ENCODE measurements at regions not wholly inside any gene's neighbourhood (a gene's known extent, or its start where the extent isn't known, plus 50 kb on each side); places are given as distances from the start of the nearest gene placed in this dataset.

GRCh38 chr6:97841763-97842162 is 558.7 kb upstream of the MMS22L start:
- Mint-ChIP-seq H3K27ac (no peak overlapping the region), H3K27me3 (no peaks in the 10 kb centered on the region), H3K4me1 (no peaks in the 10 kb centered on the region), H3K9me3 (ENCODE audit: low read depth) (peaks cover 2% of the 10 kb centered on the region), H3K36me3 (ENCODE audit: low read depth) (no peaks in the 10 kb centered on the region), H3K4me3 (no peak overlapping the region)
- intact Hi-C loops (cut with DNase I, micrococcal nuclease) = no loop called here
- DNase-seq (no peak), ATAC-seq (no peak)
- CTCF ChIA-PET = no interaction called here
- POLR2A ChIA-PET = no interaction called here

- no peak overlapping the region for H3K4me3 Mint-ChIP-seq
- intact Hi-C loops (cut with DNase I, micrococcal nuclease) = no loop called here
- H3K27me3 Mint-ChIP-seq = no peaks in the 10 kb centered on the region
- no peak overlapping the region for H3K27ac Mint-ChIP-seq
- no peaks in the 10 kb centered on the region for H3K4me1 Mint-ChIP-seq
- peaks cover 2% of the 10 kb centered on the region for H3K9me3 Mint-ChIP-seq (ENCODE audit: low read depth)
- no peak for DNase-seq
- POLR2A ChIA-PET = no interaction called here
- ATAC-seq = no peak
- CTCF ChIA-PET = no interaction called here
- H3K36me3 Mint-ChIP-seq (ENCODE audit: low read depth) = no peaks in the 10 kb centered on the region
These were observed 559.5 kb upstream of the MMS22L start for GRCh38 chr6:97842521-97842920.

- Mint-ChIP-seq H3K9me3 (ENCODE audit: low read depth) (no peaks in the 10 kb centered on the region), H3K27me3 (no peaks in the 10 kb centered on the region), H3K27ac (no peak overlapping the region), H3K4me1 (no peaks in the 10 kb centered on the region), H3K36me3 (ENCODE audit: low read depth) (no peaks in the 10 kb centered on the region), H3K4me3 (no peak overlapping the region)
- ATAC-seq = no peak
- intact Hi-C loops (cut with DNase I, micrococcal nuclease) = no loop called here
- no peak for DNase-seq
- ChIA-PET POLR2A (no interaction called here), CTCF (no interaction called here)
These were observed 566.4 kb upstream of the MMS22L start for GRCh38 chr6:97849390-97849789.

- Mint-ChIP-seq H3K27ac (no peak overlapping the region), H3K36me3 (ENCODE audit: low read depth) (no peaks in the 10 kb centered on the region), H3K4me1 (no peaks in the 10 kb centered on the region), H3K4me3 (no peak overlapping the region), H3K27me3 (no peaks in the 10 kb centered on the region), H3K9me3 (ENCODE audit: low read depth) (no peaks in the 10 kb centered on the region)
- intact Hi-C loops (cut with DNase I, micrococcal nuclease) = no loop called here
- CTCF ChIA-PET = no interaction called here
- ATAC-seq (no peak), DNase-seq (no peak)
- POLR2A ChIA-PET = no interaction called here
These were observed 567.6 kb upstream of the MMS22L start for GRCh38 chr6:97850458-97851212.

GRCh38 chr6:97863697-97864096 is 580.7 kb upstream of the MMS22L start:
- H3K36me3 Mint-ChIP-seq (ENCODE audit: low read depth) = no peaks in the 10 kb centered on the region
- CTCF ChIA-PET = no interaction called here
- H3K27me3 Mint-ChIP-seq = no peaks in the 10 kb centered on the region
- POLR2A ChIA-PET = no interaction called here
- H3K27ac Mint-ChIP-seq = no peak overlapping the region
- no peak for DNase-seq
- H3K4me1 Mint-ChIP-seq = no peaks in the 10 kb centered on the region
- H3K4me3 Mint-ChIP-seq = no peak overlapping the region
- ATAC-seq = no peak
- H3K9me3 Mint-ChIP-seq (ENCODE audit: low read depth) = no peaks in the 10 kb centered on the region
- intact Hi-C loops (cut with DNase I, micrococcal nuclease) = no loop called here

- H3K4me3 Mint-ChIP-seq = no peak overlapping the region
- H3K36me3 Mint-ChIP-seq (ENCODE audit: low read depth) = no peaks in the 10 kb centered on the region
- no peak overlapping the region for H3K27ac Mint-ChIP-seq
- ATAC-seq (no peak), DNase-seq (no peak)
- ChIA-PET POLR2A (no interaction called here), CTCF (no interaction called here)
- no peaks in the 10 kb centered on the region for H3K4me1 Mint-ChIP-seq
- no peaks in the 10 kb centered on the region for H3K27me3 Mint-ChIP-seq
- no peaks in the 10 kb centered on the region for H3K9me3 Mint-ChIP-seq (ENCODE audit: low read depth)
- intact Hi-C loops (cut with DNase I, micrococcal nuclease) = no loop called here
These were observed 581.4 kb upstream of the MMS22L start for GRCh38 chr6:97864366-97864765.

- H3K27ac Mint-ChIP-seq = no peak overlapping the region
- no peaks in the 10 kb centered on the region for H3K36me3 Mint-ChIP-seq (ENCODE audit: low read depth)
- CTCF ChIA-PET = no interaction called here
- DNase-seq (no peak), ATAC-seq (no peak)
- POLR2A ChIA-PET = no interaction called here
- no peak overlapping the region for H3K4me3 Mint-ChIP-seq
- no peaks in the 10 kb centered on the region for H3K27me3 Mint-ChIP-seq
- H3K9me3 Mint-ChIP-seq (ENCODE audit: low read depth) = no peaks in the 10 kb centered on the region
- intact Hi-C loops (cut with DNase I, micrococcal nuclease) = no loop called here
- H3K4me1 Mint-ChIP-seq = no peaks in the 10 kb centered on the region
These were observed 581.8 kb upstream of the MMS22L start for GRCh38 chr6:97864826-97865225.

- no peak overlapping the region for H3K4me3 Mint-ChIP-seq
- CTCF ChIA-PET = no interaction called here
- no peaks in the 10 kb centered on the region for H3K4me1 Mint-ChIP-seq
- H3K36me3 Mint-ChIP-seq (ENCODE audit: low read depth) = no peaks in the 10 kb centered on the region
- POLR2A ChIA-PET = no interaction called here
- DNase-seq (no peak), ATAC-seq (no peak)
- no peaks in the 10 kb centered on the region for H3K9me3 Mint-ChIP-seq (ENCODE audit: low read depth)
- intact Hi-C loops (cut with DNase I, micrococcal nuclease) = no loop called here
- H3K27me3 Mint-ChIP-seq = no peaks in the 10 kb centered on the region
- H3K27ac Mint-ChIP-seq = no peak overlapping the region
These were observed 582.6 kb upstream of the MMS22L start for GRCh38 chr6:97865612-97866011.

GRCh38 chr6:97866616-97867015 is 583.6 kb upstream of the MMS22L start:
- H3K4me3 Mint-ChIP-seq = no peak overlapping the region
- DNase-seq (no peak), ATAC-seq (no peak)
- POLR2A ChIA-PET = no interaction called here
- no peak overlapping the region for H3K27ac Mint-ChIP-seq
- no peaks in the 10 kb centered on the region for H3K27me3 Mint-ChIP-seq
- intact Hi-C loops (cut with DNase I, micrococcal nuclease) = no loop called here
- no peaks in the 10 kb centered on the region for H3K36me3 Mint-ChIP-seq (ENCODE audit: low read depth)
- H3K4me1 Mint-ChIP-seq = no peaks in the 10 kb centered on the region
- CTCF ChIA-PET = no interaction called here
- no peaks in the 10 kb centered on the region for H3K9me3 Mint-ChIP-seq (ENCODE audit: low read depth)

GRCh38 chr6:97867177-97867576 is 584.2 kb upstream of the MMS22L start:
- ChIA-PET POLR2A (no interaction called here), CTCF (interaction anchor here (1.0 kb wide), 1 partner anchor 28 kb away, joined by 3 read pairs; no protein-coding TSS in a partner anchor)
- no peaks in the 10 kb centered on the region for H3K4me1 Mint-ChIP-seq
- H3K36me3 Mint-ChIP-seq (ENCODE audit: low read depth) = no peaks in the 10 kb centered on the region
- DNase-seq = no peak
- H3K9me3 Mint-ChIP-seq (ENCODE audit: low read depth) = no peaks in the 10 kb centered on the region
- no peak overlapping the region for H3K27ac Mint-ChIP-seq
- intact Hi-C loops (cut with DNase I, micrococcal nuclease) = no loop called here
- H3K27me3 Mint-ChIP-seq = no peaks in the 10 kb centered on the region
- no peak for ATAC-seq
- H3K4me3 Mint-ChIP-seq = no peak overlapping the region

GRCh38 chr6:97870273-97870672 is 587.3 kb upstream of the MMS22L start:
- no peaks in the 10 kb centered on the region for H3K4me1 Mint-ChIP-seq
- ATAC-seq (no peak), DNase-seq (no peak)
- intact Hi-C loops (cut with DNase I, micrococcal nuclease) = no loop called here
- ChIA-PET POLR2A (no interaction called here), CTCF (no interaction called here)
- H3K36me3 Mint-ChIP-seq (ENCODE audit: low read depth) = no peaks in the 10 kb centered on the region
- H3K4me3 Mint-ChIP-seq = no peak overlapping the region
- no peaks in the 10 kb centered on the region for H3K27me3 Mint-ChIP-seq
- no peak overlapping the region for H3K27ac Mint-ChIP-seq
- H3K9me3 Mint-ChIP-seq (ENCODE audit: low read depth) = no peaks in the 10 kb centered on the region

GRCh38 chr6:97876711-97877110 is 593.7 kb upstream of the MMS22L start:
- H3K9me3 Mint-ChIP-seq (ENCODE audit: low read depth) = no peaks in the 10 kb centered on the region
- POLR2A ChIA-PET = no interaction called here
- H3K4me1 Mint-ChIP-seq = no peaks in the 10 kb centered on the region
- intact Hi-C loops (cut with DNase I, micrococcal nuclease) = no loop called here
- H3K36me3 Mint-ChIP-seq (ENCODE audit: low read depth) = no peaks in the 10 kb centered on the region
- no peak overlapping the region for H3K4me3 Mint-ChIP-seq
- CTCF ChIA-PET = no interaction called here
- no peak overlapping the region for H3K27ac Mint-ChIP-seq
- H3K27me3 Mint-ChIP-seq = no peaks in the 10 kb centered on the region
- DNase-seq (no peak), ATAC-seq (no peak)

- ChIA-PET POLR2A (no interaction called here), CTCF (no interaction called here)
- Mint-ChIP-seq H3K9me3 (ENCODE audit: low read depth) (no peaks in the 10 kb centered on the region), H3K4me1 (no peaks in the 10 kb centered on the region), H3K27me3 (no peaks in the 10 kb centered on the region), H3K4me3 (no peak overlapping the region), H3K27ac (no peak overlapping the region), H3K36me3 (ENCODE audit: low read depth) (no peaks in the 10 kb centered on the region)
- no peak for DNase-seq
- intact Hi-C loops (cut with DNase I, micrococcal nuclease) = no loop called here
- no peak for ATAC-seq
These were observed 599.7 kb upstream of the MMS22L start for GRCh38 chr6:97882755-97883154.
